H1 (cell line): ENCODE measurements at regions not wholly inside any gene's neighbourhood (a gene's known extent, or its start where the extent isn't known, plus 50 kb on each side); places are given as distances from the start of the nearest gene placed in this dataset.

Experiments used
- BACH1 ChIP-seq: IDR thresholded peaks from 2 replicates; pipeline ENCODE4 v1.6.1; 2012; ENCODE audit warnings: low read length, improper control_type of control experiment
- HDAC6 ChIP-seq: IDR thresholded peaks from one replicate; pipeline ENCODE4 v1.7.1; 2012; ENCODE audit warnings: low read depth, mild to moderate bottlenecking, inconsistent platforms, low read length, moderate library complexity
- MAFK ChIP-seq: IDR thresholded peaks from 2 replicates; pipeline ENCODE4 v1.6.1; 2012; ENCODE audit warnings: low read depth, mild to moderate bottlenecking, improper control_type of control experiment, low read length
- POLR2AphosphoS5 ChIP-seq: IDR thresholded peaks from 2 replicates; pipeline ENCODE4 v1.6.1; 2011; ENCODE audit warnings: low read depth, low read length
- SP4 ChIP-seq: IDR thresholded peaks from 2 replicates; pipeline ENCODE4 v1.6.1; 2012; ENCODE audit warnings: low read length, inconsistent platforms
- TF ChIP-seq, protein P1 (sequence below): fragments of 300-600 bp; sonication (generic); IDR thresholded peaks from 2 replicates; pipeline ENCODE4 v1.7.1; 2012; ENCODE audit warnings: low read length, moderate library complexity, mild to moderate bottlenecking, inconsistent platforms; ENCODE audit not compliant: insufficient replicate concordance

DNA sequence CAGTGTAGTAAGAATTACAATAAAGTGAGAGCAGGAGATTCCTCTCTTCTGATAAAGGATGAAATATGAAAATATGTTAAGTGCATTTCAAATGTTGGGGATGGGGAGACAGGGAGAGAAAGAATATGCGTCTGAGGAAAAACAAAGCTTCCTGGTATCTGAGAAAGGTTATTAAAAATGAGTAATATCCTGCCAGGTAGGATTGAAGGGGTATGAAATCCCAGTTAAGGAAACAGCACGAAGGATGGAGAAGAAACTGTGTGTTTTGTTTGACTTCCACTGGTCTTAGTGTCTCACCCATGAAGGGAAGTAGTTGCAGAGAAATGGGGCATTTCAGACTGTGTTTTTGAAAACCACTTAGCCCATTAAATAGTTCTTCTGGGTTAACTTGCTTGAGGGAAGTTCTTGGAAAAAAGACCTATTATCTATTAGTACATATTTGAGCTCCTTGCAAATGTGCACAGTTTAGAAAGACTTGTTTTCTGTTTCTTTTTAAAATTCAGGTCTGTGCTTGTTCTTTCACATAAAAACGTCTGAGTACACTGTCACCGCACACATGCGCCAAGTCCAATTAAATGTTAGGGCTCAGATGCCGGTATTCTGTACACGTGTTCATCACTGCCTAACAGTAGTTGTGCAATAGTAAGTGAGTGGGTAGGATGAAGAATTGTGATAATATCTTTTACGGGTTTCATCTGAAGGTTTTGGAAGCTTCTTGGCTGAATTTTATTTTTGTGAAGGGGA, 196.1 kb upstream of the P2RY1 start (continued):
- TF ChIP-seq, protein P1, sequence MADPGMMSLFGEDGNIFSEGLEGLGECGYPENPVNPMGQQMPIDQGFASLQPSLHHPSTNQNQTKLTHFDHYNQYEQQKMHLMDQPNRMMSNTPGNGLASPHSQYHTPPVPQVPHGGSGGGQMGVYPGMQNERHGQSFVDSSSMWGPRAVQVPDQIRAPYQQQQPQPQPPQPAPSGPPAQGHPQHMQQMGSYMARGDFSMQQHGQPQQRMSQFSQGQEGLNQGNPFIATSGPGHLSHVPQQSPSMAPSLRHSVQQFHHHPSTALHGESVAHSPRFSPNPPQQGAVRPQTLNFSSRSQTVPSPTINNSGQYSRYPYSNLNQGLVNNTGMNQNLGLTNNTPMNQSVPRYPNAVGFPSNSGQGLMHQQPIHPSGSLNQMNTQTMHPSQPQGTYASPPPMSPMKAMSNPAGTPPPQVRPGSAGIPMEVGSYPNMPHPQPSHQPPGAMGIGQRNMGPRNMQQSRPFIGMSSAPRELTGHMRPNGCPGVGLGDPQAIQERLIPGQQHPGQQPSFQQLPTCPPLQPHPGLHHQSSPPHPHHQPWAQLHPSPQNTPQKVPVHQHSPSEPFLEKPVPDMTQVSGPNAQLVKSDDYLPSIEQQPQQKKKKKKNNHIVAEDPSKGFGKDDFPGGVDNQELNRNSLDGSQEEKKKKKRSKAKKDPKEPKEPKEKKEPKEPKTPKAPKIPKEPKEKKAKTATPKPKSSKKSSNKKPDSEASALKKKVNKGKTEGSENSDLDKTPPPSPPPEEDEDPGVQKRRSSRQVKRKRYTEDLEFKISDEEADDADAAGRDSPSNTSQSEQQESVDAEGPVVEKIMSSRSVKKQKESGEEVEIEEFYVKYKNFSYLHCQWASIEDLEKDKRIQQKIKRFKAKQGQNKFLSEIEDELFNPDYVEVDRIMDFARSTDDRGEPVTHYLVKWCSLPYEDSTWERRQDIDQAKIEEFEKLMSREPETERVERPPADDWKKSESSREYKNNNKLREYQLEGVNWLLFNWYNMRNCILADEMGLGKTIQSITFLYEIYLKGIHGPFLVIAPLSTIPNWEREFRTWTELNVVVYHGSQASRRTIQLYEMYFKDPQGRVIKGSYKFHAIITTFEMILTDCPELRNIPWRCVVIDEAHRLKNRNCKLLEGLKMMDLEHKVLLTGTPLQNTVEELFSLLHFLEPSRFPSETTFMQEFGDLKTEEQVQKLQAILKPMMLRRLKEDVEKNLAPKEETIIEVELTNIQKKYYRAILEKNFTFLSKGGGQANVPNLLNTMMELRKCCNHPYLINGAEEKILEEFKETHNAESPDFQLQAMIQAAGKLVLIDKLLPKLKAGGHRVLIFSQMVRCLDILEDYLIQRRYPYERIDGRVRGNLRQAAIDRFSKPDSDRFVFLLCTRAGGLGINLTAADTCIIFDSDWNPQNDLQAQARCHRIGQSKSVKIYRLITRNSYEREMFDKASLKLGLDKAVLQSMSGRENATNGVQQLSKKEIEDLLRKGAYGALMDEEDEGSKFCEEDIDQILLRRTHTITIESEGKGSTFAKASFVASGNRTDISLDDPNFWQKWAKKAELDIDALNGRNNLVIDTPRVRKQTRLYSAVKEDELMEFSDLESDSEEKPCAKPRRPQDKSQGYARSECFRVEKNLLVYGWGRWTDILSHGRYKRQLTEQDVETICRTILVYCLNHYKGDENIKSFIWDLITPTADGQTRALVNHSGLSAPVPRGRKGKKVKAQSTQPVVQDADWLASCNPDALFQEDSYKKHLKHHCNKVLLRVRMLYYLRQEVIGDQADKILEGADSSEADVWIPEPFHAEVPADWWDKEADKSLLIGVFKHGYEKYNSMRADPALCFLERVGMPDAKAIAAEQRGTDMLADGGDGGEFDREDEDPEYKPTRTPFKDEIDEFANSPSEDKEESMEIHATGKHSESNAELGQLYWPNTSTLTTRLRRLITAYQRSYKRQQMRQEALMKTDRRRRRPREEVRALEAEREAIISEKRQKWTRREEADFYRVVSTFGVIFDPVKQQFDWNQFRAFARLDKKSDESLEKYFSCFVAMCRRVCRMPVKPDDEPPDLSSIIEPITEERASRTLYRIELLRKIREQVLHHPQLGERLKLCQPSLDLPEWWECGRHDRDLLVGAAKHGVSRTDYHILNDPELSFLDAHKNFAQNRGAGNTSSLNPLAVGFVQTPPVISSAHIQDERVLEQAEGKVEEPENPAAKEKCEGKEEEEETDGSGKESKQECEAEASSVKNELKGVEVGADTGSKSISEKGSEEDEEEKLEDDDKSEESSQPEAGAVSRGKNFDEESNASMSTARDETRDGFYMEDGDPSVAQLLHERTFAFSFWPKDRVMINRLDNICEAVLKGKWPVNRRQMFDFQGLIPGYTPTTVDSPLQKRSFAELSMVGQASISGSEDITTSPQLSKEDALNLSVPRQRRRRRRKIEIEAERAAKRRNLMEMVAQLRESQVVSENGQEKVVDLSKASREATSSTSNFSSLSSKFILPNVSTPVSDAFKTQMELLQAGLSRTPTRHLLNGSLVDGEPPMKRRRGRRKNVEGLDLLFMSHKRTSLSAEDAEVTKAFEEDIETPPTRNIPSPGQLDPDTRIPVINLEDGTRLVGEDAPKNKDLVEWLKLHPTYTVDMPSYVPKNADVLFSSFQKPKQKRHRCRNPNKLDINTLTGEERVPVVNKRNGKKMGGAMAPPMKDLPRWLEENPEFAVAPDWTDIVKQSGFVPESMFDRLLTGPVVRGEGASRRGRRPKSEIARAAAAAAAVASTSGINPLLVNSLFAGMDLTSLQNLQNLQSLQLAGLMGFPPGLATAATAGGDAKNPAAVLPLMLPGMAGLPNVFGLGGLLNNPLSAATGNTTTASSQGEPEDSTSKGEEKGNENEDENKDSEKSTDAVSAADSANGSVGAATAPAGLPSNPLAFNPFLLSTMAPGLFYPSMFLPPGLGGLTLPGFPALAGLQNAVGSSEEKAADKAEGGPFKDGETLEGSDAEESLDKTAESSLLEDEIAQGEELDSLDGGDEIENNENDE = no peak
- TF ChIP-seq HDAC6 (no peak), MAFK (no peak), POLR2AphosphoS5 (no peak), BACH1 (no peak), SP4 (no peak)
